ENCODE measurements at regions not wholly inside any gene's neighbourhood (a gene's known extent, or its start where the extent isn't known, plus 50 kb on each side); places are given as distances from the start of the nearest gene placed in this dataset.

- no peak for DNase-seq (ENCODE audit: low read depth in 2 of 3, low spot score in 2 of 3)
Measured at GRCh38 chr3:30113906-30114305, 492.5 kb upstream of the TGFBR2 start.

GRCh38 chr3:30114918-30115317 lies 491.5 kb upstream of the TGFBR2 start:
- DNase-seq (ENCODE audit: low read depth in 2 of 3, low spot score in 2 of 3) = no peak

GRCh38 chr3:30122359-30122758 lies 484.0 kb upstream of the TGFBR2 start:
- no peak for DNase-seq (ENCODE audit: low read depth in 2 of 3, low spot score in 2 of 3)

GRCh38 chr3:30123224-30123623 lies 483.2 kb upstream of the TGFBR2 start:
- no peak for DNase-seq (ENCODE audit: low read depth in 2 of 3, low spot score in 2 of 3)

- no peak for DNase-seq (ENCODE audit: low read depth in 2 of 3, low spot score in 2 of 3)
Measured at GRCh38 chr3:30123755-30124154, 482.6 kb upstream of the TGFBR2 start.

- no peak for DNase-seq (ENCODE audit: low read depth in 2 of 3, low spot score in 2 of 3)
Measured at GRCh38 chr3:30124435-30125370, 481.7 kb upstream of the TGFBR2 start.

- DNase-seq (ENCODE audit: low read depth in 2 of 3, low spot score in 2 of 3) = no peak
Measured at GRCh38 chr3:30129765-30130164, 476.6 kb upstream of the TGFBR2 start.

- no peak for DNase-seq (ENCODE audit: low read depth in 2 of 3, low spot score in 2 of 3)
Measured at GRCh38 chr3:30130391-30130790, 476.0 kb upstream of the TGFBR2 start.

GRCh38 chr3:30131191-30131590 lies 475.2 kb upstream of the TGFBR2 start:
- DNase-seq (ENCODE audit: low read depth in 2 of 3, low spot score in 2 of 3) = no peak

- DNase-seq (ENCODE audit: low read depth in 2 of 3, low spot score in 2 of 3) = no peak
Measured at GRCh38 chr3:30135190-30135589, 471.2 kb upstream of the TGFBR2 start.

GRCh38 chr3:30139283-30139682 lies 467.1 kb upstream of the TGFBR2 start:
- no peak for DNase-seq (ENCODE audit: low read depth in 2 of 3, low spot score in 2 of 3)

GRCh38 chr3:30140356-30141075 lies 465.9 kb upstream of the TGFBR2 start:
- no peak for DNase-seq (ENCODE audit: low read depth in 2 of 3, low spot score in 2 of 3)

- no peak for DNase-seq (ENCODE audit: low read depth in 2 of 3, low spot score in 2 of 3)
Measured at GRCh38 chr3:30141178-30141581, 465.2 kb upstream of the TGFBR2 start.

GRCh38 chr3:30141927-30142326 lies 464.5 kb upstream of the TGFBR2 start:
- DNase-seq (ENCODE audit: low read depth in 2 of 3, low spot score in 2 of 3) = no peak

GRCh38 chr3:30142946-30143345 lies 463.5 kb upstream of the TGFBR2 start:
- no peak for DNase-seq (ENCODE audit: low read depth in 2 of 3, low spot score in 2 of 3)

GRCh38 chr3:30145281-30145680 lies 461.1 kb upstream of the TGFBR2 start:
- DNase-seq (ENCODE audit: low read depth in 2 of 3, low spot score in 2 of 3) = no peak

- DNase-seq (ENCODE audit: low read depth in 2 of 3, low spot score in 2 of 3) = no peak
Measured at GRCh38 chr3:30146978-30147377, 459.4 kb upstream of the TGFBR2 start.

- DNase-seq (ENCODE audit: low read depth in 2 of 3, low spot score in 2 of 3) = no peak
Measured at GRCh38 chr3:30154853-30155252, 451.5 kb upstream of the TGFBR2 start.

- no peak for DNase-seq (ENCODE audit: low read depth in 2 of 3, low spot score in 2 of 3)
Measured at GRCh38 chr3:30155755-30156154, 450.6 kb upstream of the TGFBR2 start.

- DNase-seq (ENCODE audit: low read depth in 2 of 3, low spot score in 2 of 3) = no peak
Measured at GRCh38 chr3:30156586-30157498, 449.6 kb upstream of the TGFBR2 start.

GRCh38 chr3:30161375-30161774 lies 445.0 kb upstream of the TGFBR2 start:
- DNase-seq (ENCODE audit: low read depth in 2 of 3, low spot score in 2 of 3) = no peak

Data from hematopoietic multipotent progenitor cell (in vitro differentiated cells).